Transverse colon (tissue), 4 donors: ENCODE measurements at regions not wholly inside any gene's neighbourhood (a gene's known extent, or its start where the extent isn't known, plus 50 kb on each side); places are given as distances from the start of the nearest gene placed in this dataset.

ENCODE experiments used
- CTCF ChIP-seq, 5 experiments: fragments of 200-600 bp in 3 of 5; fragments of 450-650 bp in 2 of 5; sonication (generic) in 3 of 5; IDR thresholded peaks; 1 replicate in 2 of 5; 2 replicates in 3 of 5; pipeline ENCODE4 v1.5.1; 2016 to 2017; ENCODE audit warnings: antibody characterized with exemption in 5 of 5, inconsistent platforms in 3 of 5, mild to moderate bottlenecking in 2 of 5, moderate library complexity in 1 of 5
- EP300 ChIP-seq: sonication (generic); formaldehyde crosslinking; IDR thresholded peaks from one replicate; pipeline ENCODE4 v1.6.1; 2017; ENCODE audit warnings: antibody characterized with exemption, low read depth
- POLR2A ChIP-seq: fragments of 450-650 bp; IDR thresholded peaks from one replicate; pipeline ENCODE4 v1.6.1; 2016; ENCODE audit warnings: antibody characterized with exemption, mild to moderate bottlenecking, moderate library complexity
- POLR2AphosphoS5 ChIP-seq, 3 donors: sonication (generic); formaldehyde crosslinking; IDR thresholded peaks; one replicate each; pipeline ENCODE4 v1.6.1; 2016; ENCODE audit warnings: antibody characterized with exemption in 3 of 3

GRCh38 chr16:86083382-86084002, 184.5 kb downstream of the IRF8 start:
- TF ChIP-seq CTCF (IDR thresholded peaks at IDR 0.05), result no peak
- no peak for TF ChIP-seq POLR2A
- TF ChIP-seq POLR2AphosphoS5 (IDR thresholded peaks at IDR 0.05), result no peak
- no peak for TF ChIP-seq EP300
